AG10803 (cell line): ENCODE measurements at regions not wholly inside any gene's neighbourhood (a gene's known extent, or its start where the extent isn't known, plus 50 kb on each side); places are given as distances from the start of the nearest gene placed in this dataset.
"Not testable (repeated sequence)": the region's sequence is repeated elsewhere in the genome, so short reads cannot be mapped to it uniquely, and the experiment has no call there.

Experiments
- DNase-seq: peaks from one replicate; pipeline ENCODE4 v3.0.0; 2010; ENCODE audit warnings: low read depth
- H3K4me3 ChIP-seq: 2 replicates; pipeline ENCODE4 v1.5.1; 2011; ENCODE audit warnings: mild to moderate bottlenecking, low read length, control low read depth
- CTCF ChIP-seq: conservative IDR thresholded peaks from 2 replicates; pipeline ENCODE4 v1.5.1; 2011; ENCODE audit warnings: mild to moderate bottlenecking, low read length, control low read depth, inconsistent platforms

- H3K4me3 ChIP-seq: no peak overlapping the region
- no peak for DNase-seq
- TF ChIP-seq CTCF: no peak
Measured at GRCh38 chr12:114841557-114842251, 157.7 kb upstream of the TBX3 start.

GRCh38 chr12:114838480-114838879, 154.5 kb upstream of the TBX3 start:
- no peak for TF ChIP-seq CTCF
- H3K4me3 ChIP-seq: no peak overlapping the region
- DNase-seq: no peak

DNA sequence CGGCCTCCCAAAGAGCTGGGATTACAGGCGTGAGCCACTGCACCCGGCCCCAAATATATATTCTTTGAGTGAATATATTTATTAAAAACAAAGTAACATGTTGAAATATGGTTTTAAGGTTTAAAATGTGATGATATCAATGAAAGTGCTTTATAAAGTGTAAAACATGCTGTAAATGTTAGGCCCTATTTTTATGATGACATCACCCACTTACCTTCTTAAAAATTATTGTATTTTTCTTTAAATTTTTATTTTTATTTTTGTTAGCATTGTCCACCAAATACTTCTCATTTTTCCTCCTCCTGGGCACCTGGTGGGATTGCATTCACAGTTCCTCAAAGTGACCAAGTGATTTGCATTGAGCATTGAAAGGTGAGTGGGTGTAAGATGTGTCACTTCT, 152.6 kb upstream of the TBX3 start:
- no peak overlapping the region for H3K4me3 ChIP-seq
- DNase-seq: no peak
- no peak for TF ChIP-seq CTCF

DNA sequence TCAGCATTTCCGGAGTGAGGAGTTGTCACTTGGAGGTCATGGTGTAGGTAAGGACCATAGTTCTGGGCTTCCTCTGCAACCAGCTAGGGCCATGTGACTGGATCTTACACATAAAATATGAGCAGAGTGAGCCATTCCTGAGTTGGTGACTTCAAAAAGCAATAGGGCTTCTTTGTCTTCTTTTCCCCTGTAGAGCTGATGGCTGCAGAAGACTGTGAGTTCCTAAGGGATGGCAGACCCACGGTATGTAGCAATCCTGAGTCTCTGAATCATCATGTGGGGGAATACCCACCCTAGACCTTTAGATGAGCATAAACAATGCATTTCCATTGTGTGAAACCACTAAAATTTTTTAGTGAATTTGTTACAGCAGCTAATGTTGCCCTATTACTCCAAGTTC, 151.1 kb upstream of the TBX3 start:
- H3K4me3 ChIP-seq: no peak overlapping the region
- DNase-seq: peak; percentile 85
- no peak for TF ChIP-seq CTCF

DNA sequence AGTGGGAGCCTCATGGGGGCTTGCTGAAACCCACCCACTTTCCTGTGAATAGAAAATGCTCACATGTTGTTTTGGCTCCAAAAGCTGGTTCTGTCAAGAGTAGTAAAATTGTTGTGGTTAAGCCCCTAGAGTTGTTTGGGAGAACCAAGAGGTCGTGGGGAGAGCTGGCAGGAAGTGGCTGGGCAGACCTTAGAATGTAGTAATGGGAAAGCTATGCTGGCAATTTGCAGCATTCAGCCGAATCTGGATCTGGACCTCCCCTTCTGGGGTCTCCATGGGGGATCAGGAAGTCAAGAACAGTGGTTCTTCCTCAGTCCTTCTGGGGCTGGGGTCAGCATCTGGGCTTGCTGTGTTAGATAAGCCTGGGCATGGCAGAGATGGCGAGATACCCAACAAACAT, 150.6 kb upstream of the TBX3 start:
- no peak for TF ChIP-seq CTCF
- no peak overlapping the region for H3K4me3 ChIP-seq
- peak; percentile 74 for DNase-seq

DNA sequence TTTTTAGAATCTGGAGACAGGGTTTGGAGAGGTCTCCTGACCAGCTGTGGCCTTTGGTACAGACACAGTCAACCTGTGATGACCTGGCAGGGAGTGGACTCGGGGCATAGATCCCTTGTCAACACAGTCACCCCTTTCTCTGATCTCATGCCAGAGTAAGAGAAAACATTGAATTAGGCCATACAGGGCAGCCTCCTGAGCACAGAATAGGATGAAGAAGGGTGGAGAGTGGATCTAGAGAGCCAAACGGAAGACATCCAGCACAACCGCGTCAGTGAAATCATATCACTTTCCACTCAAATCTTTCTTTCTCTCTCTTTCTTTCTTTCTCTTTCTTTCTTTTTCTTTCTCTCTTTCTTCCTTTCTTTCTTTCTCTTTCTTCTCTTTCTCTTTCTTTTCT, 145.9 kb upstream of the TBX3 start:
- DNase-seq: no peak
- no peak overlapping the region for H3K4me3 ChIP-seq
- no peak for TF ChIP-seq CTCF

GRCh38 chr12:114829244-114829643, 145.3 kb upstream of the TBX3 start:
- not testable (repeated sequence) for DNase-seq, H3K4me3 ChIP-seq

- TF ChIP-seq CTCF: no peak
Measured at GRCh38 chr12:114827461-114827860, 143.5 kb upstream of the TBX3 start.

More at GRCh38 chr12:114827461-114827860, 143.5 kb upstream of the TBX3 start:
- H3K4me3 ChIP-seq: no peak overlapping the region
- no peak for DNase-seq
